Activated CD4-positive, alpha-beta T cell treated with anti-CD3 and anti-CD28 coated beads, Interleukin-2, amount 10 ng/mL, durations not matched to agents 7 days and 5 days (primary cell): ENCODE measurements at regions not wholly inside any gene's neighbourhood (a gene's known extent, or its start where the extent isn't known, plus 50 kb on each side); places are given as distances from the start of the nearest gene placed in this dataset.

Experiments
- CTCF ChIA-PET: fragments of 350-600 bp; sonication (Branson Sonifier 250); formaldehyde crosslinking; loops from one replicate; lab custom pipeline; 2021; ENCODE audit warnings: antibody characterized with exemption; lab: Charles Lee
- POLR2A ChIA-PET: fragments of 350-600 bp; sonication (Branson Sonifier 250); formaldehyde crosslinking; loops from one replicate; lab custom pipeline; 2021; ENCODE audit warnings: antibody characterized with exemption; lab: Charles Lee
- DNase-seq: peaks from one replicate; pipeline ENCODE4 v3.0.0-alpha.2; 2020
- H3K27ac Mint-ChIP-seq: one replicate; pipeline ENCODE4 v1.8.0; 2021; ENCODE audit warnings: mild to moderate bottlenecking, moderate library complexity, mixed read lengths
- H3K27me3 Mint-ChIP-seq: one replicate; pipeline ENCODE4 v1.8.0; 2021; ENCODE audit warnings: mixed read lengths
- H3K36me3 Mint-ChIP-seq: one replicate; pipeline ENCODE4 v1.8.0; 2021; ENCODE audit warnings: low read depth, mixed read lengths
- H3K4me1 Mint-ChIP-seq: one replicate; pipeline ENCODE4 v1.8.0; 2021; ENCODE audit warnings: mixed read lengths
- H3K4me3 Mint-ChIP-seq: one replicate; pipeline ENCODE4 v1.8.0; 2021; ENCODE audit warnings: mild to moderate bottlenecking, moderate library complexity, mixed read lengths
- H3K9me3 Mint-ChIP-seq: one replicate; pipeline ENCODE4 v1.8.0; 2021; ENCODE audit warnings: mixed read lengths

- Mint-ChIP-seq H3K27ac (no peak overlapping the region), H3K9me3 (no peaks in the 10 kb centered on the region), H3K36me3 (no peaks in the 10 kb centered on the region), H3K4me3 (no peak overlapping the region), H3K27me3 (peaks cover 1% of the 10 kb centered on the region), H3K4me1 (no peaks in the 10 kb centered on the region)
- no peak for DNase-seq
- CTCF ChIA-PET = interaction anchor here (0.6 kb wide), 1 partner anchor 29 kb away, joined by 3 read pairs; no protein-coding TSS in a partner anchor
- POLR2A ChIA-PET = no interaction called here
Observed at GRCh38 chr7:115721293-115722217, 309.0 kb downstream of the TFEC start.

GRCh38 chr7:115719963-115720362, 310.6 kb downstream of the TFEC start:
- DNase-seq = no peak
- ChIA-PET POLR2A (no interaction called here), CTCF (no interaction called here)
- no peaks in the 10 kb centered on the region for H3K36me3 Mint-ChIP-seq
- H3K9me3 Mint-ChIP-seq = no peaks in the 10 kb centered on the region
- H3K27ac Mint-ChIP-seq = no peak overlapping the region
- no peaks in the 10 kb centered on the region for H3K4me1 Mint-ChIP-seq
- peaks cover 1% of the 10 kb centered on the region for H3K27me3 Mint-ChIP-seq
- H3K4me3 Mint-ChIP-seq = no peak overlapping the region

- H3K27ac Mint-ChIP-seq = no peak overlapping the region
- DNase-seq = no peak
- H3K4me3 Mint-ChIP-seq = no peak overlapping the region
- no peaks in the 10 kb centered on the region for H3K9me3 Mint-ChIP-seq
- H3K36me3 Mint-ChIP-seq = no peaks in the 10 kb centered on the region
- ChIA-PET POLR2A (no interaction called here), CTCF (no interaction called here)
- no peaks in the 10 kb centered on the region for H3K4me1 Mint-ChIP-seq
- no peaks in the 10 kb centered on the region for H3K27me3 Mint-ChIP-seq
Observed at GRCh38 chr7:115709664-115710063, 320.9 kb downstream of the TFEC start.

GRCh38 chr7:115708013-115708341, 322.6 kb downstream of the TFEC start:
- DNase-seq = no peak
- Mint-ChIP-seq H3K9me3 (no peaks in the 10 kb centered on the region), H3K36me3 (no peaks in the 10 kb centered on the region), H3K4me1 (no peaks in the 10 kb centered on the region), H3K27me3 (no peaks in the 10 kb centered on the region), H3K27ac (no peak overlapping the region), H3K4me3 (no peak overlapping the region)
- POLR2A ChIA-PET = no interaction called here
- CTCF ChIA-PET = no interaction called here

GRCh38 chr7:115707258-115708012, 323.1 kb downstream of the TFEC start:
- DNase-seq = no peak
- Mint-ChIP-seq H3K4me1 (no peaks in the 10 kb centered on the region), H3K4me3 (no peak overlapping the region)

GRCh38 chr7:115704884-115705283, 325.7 kb downstream of the TFEC start:
- Mint-ChIP-seq H3K4me3 (no peak overlapping the region), H3K27me3 (peaks cover 2% of the 10 kb centered on the region), H3K4me1 (no peaks in the 10 kb centered on the region), H3K36me3 (no peaks in the 10 kb centered on the region), H3K9me3 (no peaks in the 10 kb centered on the region), H3K27ac (no peak overlapping the region)
- ChIA-PET POLR2A (no interaction called here), CTCF (no interaction called here)
- no peak for DNase-seq

More at GRCh38 chr7:115707258-115708012, 323.1 kb downstream of the TFEC start:
- no peaks in the 10 kb centered on the region for H3K36me3 Mint-ChIP-seq
- H3K27me3 Mint-ChIP-seq = no peaks in the 10 kb centered on the region
- CTCF ChIA-PET = no interaction called here
- H3K27ac Mint-ChIP-seq = no peak overlapping the region
- POLR2A ChIA-PET = no interaction called here
- H3K9me3 Mint-ChIP-seq = no peaks in the 10 kb centered on the region

- H3K4me3 Mint-ChIP-seq = no peak overlapping the region
- H3K4me1 Mint-ChIP-seq = no peaks in the 10 kb centered on the region
- ChIA-PET POLR2A (no interaction called here), CTCF (interaction anchor here (1.1 kb wide), 1 partner anchor 158 kb away, joined by 3 read pairs; no protein-coding TSS in a partner anchor)
- no peak for DNase-seq
- H3K27me3 Mint-ChIP-seq = peaks cover 2% of the 10 kb centered on the region
- H3K27ac Mint-ChIP-seq = no peak overlapping the region
- no peaks in the 10 kb centered on the region for H3K9me3 Mint-ChIP-seq
- no peaks in the 10 kb centered on the region for H3K36me3 Mint-ChIP-seq
Observed at GRCh38 chr7:115701141-115701540, 329.4 kb downstream of the TFEC start.

GRCh38 chr7:115694424-115694823, 336.1 kb downstream of the TFEC start:
- POLR2A ChIA-PET = no interaction called here
- CTCF ChIA-PET = no interaction called here
- no peak overlapping the region for H3K27ac Mint-ChIP-seq
- no peak for DNase-seq
- peaks cover 2% of the 10 kb centered on the region for H3K27me3 Mint-ChIP-seq
- no peak overlapping the region for H3K4me3 Mint-ChIP-seq
- H3K4me1 Mint-ChIP-seq = no peaks in the 10 kb centered on the region
- no peaks in the 10 kb centered on the region for H3K9me3 Mint-ChIP-seq
- H3K36me3 Mint-ChIP-seq = no peaks in the 10 kb centered on the region

GRCh38 chr7:115693779-115694178, 336.8 kb downstream of the TFEC start:
- Mint-ChIP-seq H3K27me3 (peaks cover 2% of the 10 kb centered on the region), H3K9me3 (no peaks in the 10 kb centered on the region), H3K4me1 (no peaks in the 10 kb centered on the region), H3K27ac (no peak overlapping the region), H3K4me3 (no peak overlapping the region), H3K36me3 (no peaks in the 10 kb centered on the region)
- no peak for DNase-seq
- ChIA-PET POLR2A (no interaction called here), CTCF (no interaction called here)

GRCh38 chr7:115689941-115690340, 340.6 kb downstream of the TFEC start:
- POLR2A ChIA-PET = no interaction called here
- H3K27me3 Mint-ChIP-seq = peaks cover 2% of the 10 kb centered on the region
- no peak overlapping the region for H3K4me3 Mint-ChIP-seq
- no peak for DNase-seq
- H3K27ac Mint-ChIP-seq = no peak overlapping the region
- H3K4me1 Mint-ChIP-seq = no peaks in the 10 kb centered on the region
- no peaks in the 10 kb centered on the region for H3K9me3 Mint-ChIP-seq
- CTCF ChIA-PET = no interaction called here
- H3K36me3 Mint-ChIP-seq = no peaks in the 10 kb centered on the region

- H3K27me3 Mint-ChIP-seq = no peaks in the 10 kb centered on the region
- H3K4me1 Mint-ChIP-seq = no peaks in the 10 kb centered on the region
- no peaks in the 10 kb centered on the region for H3K36me3 Mint-ChIP-seq
- H3K4me3 Mint-ChIP-seq = no peak overlapping the region
- DNase-seq = no peak
- POLR2A ChIA-PET = no interaction called here
- CTCF ChIA-PET = no interaction called here
- H3K27ac Mint-ChIP-seq = no peak overlapping the region
- no peaks in the 10 kb centered on the region for H3K9me3 Mint-ChIP-seq
Observed at GRCh38 chr7:115683093-115683492, 347.5 kb downstream of the TFEC start.

- Mint-ChIP-seq H3K27ac (no peak overlapping the region), H3K9me3 (no peaks in the 10 kb centered on the region), H3K36me3 (no peaks in the 10 kb centered on the region), H3K27me3 (no peaks in the 10 kb centered on the region), H3K4me1 (no peaks in the 10 kb centered on the region), H3K4me3 (no peak overlapping the region)
- ChIA-PET POLR2A (no interaction called here), CTCF (no interaction called here)
- DNase-seq = no peak
Observed at GRCh38 chr7:115682507-115682906, 348.1 kb downstream of the TFEC start.

- DNase-seq = no peak
- Mint-ChIP-seq H3K36me3 (no peaks in the 10 kb centered on the region), H3K27me3 (no peaks in the 10 kb centered on the region), H3K9me3 (no peaks in the 10 kb centered on the region), H3K27ac (no peak overlapping the region), H3K4me1 (no peaks in the 10 kb centered on the region), H3K4me3 (no peak overlapping the region)
- POLR2A ChIA-PET = no interaction called here
- CTCF ChIA-PET = no interaction called here
Observed at GRCh38 chr7:115680921-115681320, 349.6 kb downstream of the TFEC start.
